ENCODE measurements at regions not wholly inside any gene's neighbourhood (a gene's known extent, or its start where the extent isn't known, plus 50 kb on each side); places are given as distances from the start of the nearest gene placed in this dataset.

- 97 to 99% methylated on average over 4 of the region's 5 CpGs for WGBS, 2 experiments
- H3K4me1 ChIP-seq (ENCODE audit: control insufficient read depth, insufficient read depth, low read length) = no peaks in the 10 kb centered on the region
- H3K27me3 ChIP-seq (ENCODE audit: control insufficient read depth, insufficient read depth, low read length, poor library complexity, severe bottlenecking) = no peaks in the 10 kb centered on the region
- no peak overlapping the region for H3K4me3 ChIP-seq (ENCODE audit: insufficient read depth, low read depth, low read length)
- no peak overlapping the region for H3K27ac ChIP-seq (ENCODE audit: insufficient read depth, low read depth, low read length, poor library complexity, severe bottlenecking)
- H3K36me3 ChIP-seq (ENCODE audit: control insufficient read depth, insufficient read depth, low read length) = no peaks in the 10 kb centered on the region
- no peaks in the 10 kb centered on the region for H3K9me3 ChIP-seq (ENCODE audit: control insufficient read depth, low read length)
Measured at GRCh38 chr20:60108397-60108796, 150.2 kb downstream of the CDH26 start.

GRCh38 chr20:60113024-60113724 is 155.0 kb downstream of the CDH26 start:
- H3K4me3 ChIP-seq (ENCODE audit: insufficient read depth, low read depth, low read length) = no peak overlapping the region
- H3K9me3 ChIP-seq (ENCODE audit: control insufficient read depth, low read length) = no peaks in the 10 kb centered on the region
- no peak overlapping the region for H3K27ac ChIP-seq (ENCODE audit: insufficient read depth, low read depth, low read length, poor library complexity, severe bottlenecking)
- H3K4me1 ChIP-seq (ENCODE audit: control insufficient read depth, insufficient read depth, low read length) = no peaks in the 10 kb centered on the region
- H3K27me3 ChIP-seq (ENCODE audit: control insufficient read depth, insufficient read depth, low read length, poor library complexity, severe bottlenecking) = no peaks in the 10 kb centered on the region
- H3K36me3 ChIP-seq (ENCODE audit: control insufficient read depth, insufficient read depth, low read length) = no peaks in the 10 kb centered on the region
- 93% methylated on average over 11 of the region's 11 CpGs for WGBS, 2 experiments

- no peaks in the 10 kb centered on the region for H3K36me3 ChIP-seq (ENCODE audit: control insufficient read depth, insufficient read depth, low read length)
- H3K4me3 ChIP-seq (ENCODE audit: insufficient read depth, low read depth, low read length) = no peak overlapping the region
- H3K27me3 ChIP-seq (ENCODE audit: control insufficient read depth, insufficient read depth, low read length, poor library complexity, severe bottlenecking) = no peaks in the 10 kb centered on the region
- H3K9me3 ChIP-seq (ENCODE audit: control insufficient read depth, low read length) = no peaks in the 10 kb centered on the region
- H3K27ac ChIP-seq (ENCODE audit: insufficient read depth, low read depth, low read length, poor library complexity, severe bottlenecking) = no peak overlapping the region
- WGBS, 2 experiments = 94 to 95% methylated on average over 6 of the region's 6 CpGs
- H3K4me1 ChIP-seq (ENCODE audit: control insufficient read depth, insufficient read depth, low read length) = no peaks in the 10 kb centered on the region
Measured at GRCh38 chr20:60113771-60114170, 155.5 kb downstream of the CDH26 start.

GRCh38 chr20:60115451-60115850 is 157.2 kb downstream of the CDH26 start:
- Histone ChIP-seq H3K4me3 (ENCODE audit: insufficient read depth, low read depth, low read length) (no peak overlapping the region), H3K36me3 (ENCODE audit: control insufficient read depth, insufficient read depth, low read length) (no peaks in the 10 kb centered on the region), H3K4me1 (ENCODE audit: control insufficient read depth, insufficient read depth, low read length) (no peaks in the 10 kb centered on the region), H3K27me3 (ENCODE audit: control insufficient read depth, insufficient read depth, low read length, poor library complexity, severe bottlenecking) (peaks cover 3% of the 10 kb centered on the region), H3K9me3 (ENCODE audit: control insufficient read depth, low read length) (no peaks in the 10 kb centered on the region), H3K27ac (ENCODE audit: insufficient read depth, low read depth, low read length, poor library complexity, severe bottlenecking) (no peak overlapping the region)
- WGBS, 2 experiments = 92 to 97% methylated on average over 6 of the region's 6 CpGs

- 87 to 90% methylated on average over 18 of the region's 18 CpGs for WGBS, 2 experiments
- peaks cover 3% of the 10 kb centered on the region for H3K27me3 ChIP-seq (ENCODE audit: control insufficient read depth, insufficient read depth, low read length, poor library complexity, severe bottlenecking)
- H3K4me1 ChIP-seq (ENCODE audit: control insufficient read depth, insufficient read depth, low read length) = no peaks in the 10 kb centered on the region
- H3K4me3 ChIP-seq (ENCODE audit: insufficient read depth, low read depth, low read length) = no peak overlapping the region
- no peaks in the 10 kb centered on the region for H3K36me3 ChIP-seq (ENCODE audit: control insufficient read depth, insufficient read depth, low read length)
- H3K9me3 ChIP-seq (ENCODE audit: control insufficient read depth, low read length) = no peaks in the 10 kb centered on the region
- no peak overlapping the region for H3K27ac ChIP-seq (ENCODE audit: insufficient read depth, low read depth, low read length, poor library complexity, severe bottlenecking)
Measured at GRCh38 chr20:60116128-60116909, 158.1 kb downstream of the CDH26 start.

GRCh38 chr20:60117065-60117464 is 158.8 kb downstream of the CDH26 start:
- Histone ChIP-seq H3K4me1 (ENCODE audit: control insufficient read depth, insufficient read depth, low read length) (no peaks in the 10 kb centered on the region), H3K27ac (ENCODE audit: insufficient read depth, low read depth, low read length, poor library complexity, severe bottlenecking) (no peak overlapping the region), H3K27me3 (ENCODE audit: control insufficient read depth, insufficient read depth, low read length, poor library complexity, severe bottlenecking) (peaks cover 3% of the 10 kb centered on the region), H3K9me3 (ENCODE audit: control insufficient read depth, low read length) (no peaks in the 10 kb centered on the region), H3K36me3 (ENCODE audit: control insufficient read depth, insufficient read depth, low read length) (no peaks in the 10 kb centered on the region), H3K4me3 (ENCODE audit: insufficient read depth, low read depth, low read length) (no peak overlapping the region)
- 88 to 90% methylated on average over 6 to 7 of the region's 7 CpGs for WGBS, 2 experiments

- Histone ChIP-seq H3K36me3 (ENCODE audit: control insufficient read depth, insufficient read depth, low read length) (no peaks in the 10 kb centered on the region), H3K27ac (ENCODE audit: insufficient read depth, low read depth, low read length, poor library complexity, severe bottlenecking) (no peak overlapping the region), H3K27me3 (ENCODE audit: control insufficient read depth, insufficient read depth, low read length, poor library complexity, severe bottlenecking) (peaks cover 3% of the 10 kb centered on the region), H3K9me3 (ENCODE audit: control insufficient read depth, low read length) (no peaks in the 10 kb centered on the region), H3K4me3 (ENCODE audit: insufficient read depth, low read depth, low read length) (no peak overlapping the region), H3K4me1 (ENCODE audit: control insufficient read depth, insufficient read depth, low read length) (peaks cover 3% of the 10 kb centered on the region)
- 96% methylated on average over 9 of the region's 9 CpGs for WGBS, 2 experiments
Measured at GRCh38 chr20:60121903-60122302, 163.7 kb downstream of the CDH26 start.

- Histone ChIP-seq H3K27me3 (ENCODE audit: control insufficient read depth, insufficient read depth, low read length, poor library complexity, severe bottlenecking) (peaks cover 3% of the 10 kb centered on the region), H3K4me1 (ENCODE audit: control insufficient read depth, insufficient read depth, low read length) (peaks cover 3% of the 10 kb centered on the region), H3K27ac (ENCODE audit: insufficient read depth, low read depth, low read length, poor library complexity, severe bottlenecking) (no peak overlapping the region), H3K9me3 (ENCODE audit: control insufficient read depth, low read length) (no peaks in the 10 kb centered on the region), H3K4me3 (ENCODE audit: insufficient read depth, low read depth, low read length) (no peak overlapping the region), H3K36me3 (ENCODE audit: control insufficient read depth, insufficient read depth, low read length) (no peaks in the 10 kb centered on the region)
- 92 to 97% methylated on average over 4 of the region's 4 CpGs for WGBS, 2 experiments
Measured at GRCh38 chr20:60122671-60123070, 164.4 kb downstream of the CDH26 start.

- H3K27ac ChIP-seq (ENCODE audit: insufficient read depth, low read depth, low read length, poor library complexity, severe bottlenecking) = no peak overlapping the region
- H3K27me3 ChIP-seq (ENCODE audit: control insufficient read depth, insufficient read depth, low read length, poor library complexity, severe bottlenecking) = peaks cover 3% of the 10 kb centered on the region
Measured at GRCh38 chr20:60123096-60123495, 164.9 kb downstream of the CDH26 start.

GRCh38 chr20:60123652-60124051 is 165.4 kb downstream of the CDH26 start:
- H3K4me3 ChIP-seq (ENCODE audit: insufficient read depth, low read depth, low read length) = no peak overlapping the region
- peaks cover 3% of the 10 kb centered on the region for H3K4me1 ChIP-seq (ENCODE audit: control insufficient read depth, insufficient read depth, low read length)
- H3K36me3 ChIP-seq (ENCODE audit: control insufficient read depth, insufficient read depth, low read length) = no peaks in the 10 kb centered on the region
- no peaks in the 10 kb centered on the region for H3K9me3 ChIP-seq (ENCODE audit: control insufficient read depth, low read length)
- H3K27me3 ChIP-seq (ENCODE audit: control insufficient read depth, insufficient read depth, low read length, poor library complexity, severe bottlenecking) = peaks cover 3% of the 10 kb centered on the region
- H3K27ac ChIP-seq (ENCODE audit: insufficient read depth, low read depth, low read length, poor library complexity, severe bottlenecking) = no peak overlapping the region
- WGBS, 2 experiments = 88 to 91% methylated on average over 4 of the region's 4 CpGs

More at GRCh38 chr20:60123096-60123495, 164.9 kb downstream of the CDH26 start:
- no peaks in the 10 kb centered on the region for H3K9me3 ChIP-seq (ENCODE audit: control insufficient read depth, low read length)
- WGBS, 2 experiments = 89 to 90% methylated on average over 8 of the region's 8 CpGs
- no peaks in the 10 kb centered on the region for H3K36me3 ChIP-seq (ENCODE audit: control insufficient read depth, insufficient read depth, low read length)
- peaks cover 3% of the 10 kb centered on the region for H3K4me1 ChIP-seq (ENCODE audit: control insufficient read depth, insufficient read depth, low read length)
- H3K4me3 ChIP-seq (ENCODE audit: insufficient read depth, low read depth, low read length) = no peak overlapping the region
